Left forelimb (tissue), 1 donor: ENCODE measurements at regions not wholly inside any gene's neighbourhood (a gene's known extent, or its start where the extent isn't known, plus 50 kb on each side); places are given as distances from the start of the nearest gene placed in this dataset.
"Not testable (repeated sequence)": the region's sequence is repeated elsewhere in the genome, so short reads cannot be mapped to it uniquely, and the experiment has no call there.

Source experiments
- DNase-seq: peaks from one replicate; pipeline ENCODE4 v3.0.0-alpha.2; 2018; ENCODE audit warnings: low spot score

- DNase-seq = not testable (repeated sequence)
Measured at GRCh38 chr12:92231532-92231931, 85.9 kb upstream of the BTG1 start.

DNA sequence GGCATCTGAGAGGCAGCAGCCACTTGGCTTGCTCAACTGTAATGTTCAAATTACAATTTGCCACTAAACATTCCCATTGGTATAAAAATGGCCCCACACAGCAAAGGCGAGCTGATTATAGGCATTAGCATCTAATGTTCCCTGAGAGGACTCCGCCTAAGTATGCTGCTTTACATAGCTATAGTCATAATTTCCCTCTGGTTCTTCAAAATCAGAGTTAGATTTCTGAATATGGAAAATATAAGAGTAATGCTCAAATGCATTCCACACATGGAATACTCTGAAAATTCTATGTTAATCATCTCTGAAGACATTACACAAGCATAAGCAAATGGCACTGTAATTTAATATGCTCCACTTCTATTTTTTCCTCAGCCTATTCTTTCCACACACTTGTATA is 83.7 kb upstream of the BTG1 start:
- DNase-seq = no peak

GRCh38 chr12:92226961-92227360 is 81.3 kb upstream of the BTG1 start:
- no peak for DNase-seq

- DNase-seq = no peak
Measured at GRCh38 chr12:92226071-92226661, 80.5 kb upstream of the BTG1 start.

DNA sequence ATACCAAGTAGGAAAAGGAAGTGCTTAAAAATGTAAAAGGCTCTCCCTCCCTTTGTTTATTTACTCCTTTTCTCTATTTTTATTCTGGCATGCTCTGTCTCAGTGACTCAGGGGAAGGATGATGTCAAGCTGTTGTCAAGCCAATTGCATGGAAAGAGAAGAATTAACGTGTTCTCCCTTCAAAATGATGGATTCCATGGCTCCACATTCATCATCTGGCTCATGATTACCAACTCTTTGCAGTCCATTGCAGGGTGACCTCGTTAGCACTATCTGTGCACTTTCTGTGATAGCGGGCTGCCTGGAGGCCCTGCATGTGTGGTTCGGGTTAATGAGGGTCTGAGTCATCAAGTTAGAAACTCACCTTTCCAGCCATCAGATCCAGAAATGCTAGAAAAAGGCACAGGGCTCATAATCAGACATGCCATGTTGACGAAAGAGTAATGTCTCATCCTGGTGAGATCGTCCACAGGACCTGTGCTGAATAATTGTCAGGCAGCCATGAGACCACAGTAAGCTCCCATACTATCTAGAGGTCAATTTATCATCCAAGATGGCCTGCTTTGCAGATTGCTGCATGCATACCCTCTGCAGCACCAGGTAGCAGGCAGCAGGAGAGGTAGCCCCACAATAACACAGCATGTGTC is 79.2 kb upstream of the BTG1 start:
- DNase-seq = no peak

DNA sequence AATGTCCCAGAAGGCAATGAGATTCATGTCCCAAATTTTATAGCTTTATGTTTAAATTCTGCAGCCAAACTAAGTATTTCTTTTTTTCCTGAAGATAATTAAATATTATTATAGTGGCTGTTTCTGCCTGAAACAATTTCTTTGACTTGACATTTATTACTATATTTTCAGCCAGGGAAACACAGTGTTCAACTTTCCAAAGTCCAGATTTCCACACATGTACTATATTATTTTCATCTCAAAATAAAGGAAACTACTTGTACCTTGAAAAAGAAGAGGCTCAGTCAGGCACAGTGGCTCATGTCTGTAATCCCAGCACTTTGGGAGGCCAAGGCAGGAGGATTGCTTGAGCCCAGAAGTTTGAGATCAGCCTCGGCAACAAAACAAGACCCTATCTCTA is 77.8 kb upstream of the BTG1 start:
- no peak for DNase-seq

DNA sequence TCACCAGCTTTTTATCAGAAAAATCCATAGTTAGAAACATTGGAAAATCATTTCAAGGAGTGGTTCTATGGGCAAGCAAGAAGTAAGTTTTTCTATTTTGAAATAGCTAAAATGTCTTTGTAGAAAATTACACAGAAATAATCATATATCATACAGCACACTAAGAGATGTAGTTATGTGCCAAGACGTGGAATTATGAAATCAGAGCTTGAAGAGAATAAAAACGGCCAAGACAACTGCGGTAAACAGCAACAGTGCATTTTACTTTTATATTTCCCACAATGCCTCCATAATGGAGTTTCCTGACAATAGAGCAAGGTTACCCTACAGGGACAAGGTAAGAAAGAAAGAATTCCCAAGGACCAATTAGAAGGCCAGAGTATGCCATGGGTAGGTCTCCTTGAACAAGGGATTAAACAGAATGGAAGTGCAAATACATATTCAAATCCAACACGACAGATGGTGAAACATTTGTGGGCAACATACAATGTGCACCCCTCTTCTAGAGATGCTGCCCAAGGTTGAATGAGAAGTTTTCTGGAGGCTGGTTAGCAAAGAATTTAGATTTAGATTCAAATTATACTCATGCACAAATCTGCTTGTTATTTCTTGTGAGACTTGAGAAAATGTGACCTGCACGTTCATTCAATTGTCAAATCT is 76.1 kb upstream of the BTG1 start:
- no peak for DNase-seq

DNA sequence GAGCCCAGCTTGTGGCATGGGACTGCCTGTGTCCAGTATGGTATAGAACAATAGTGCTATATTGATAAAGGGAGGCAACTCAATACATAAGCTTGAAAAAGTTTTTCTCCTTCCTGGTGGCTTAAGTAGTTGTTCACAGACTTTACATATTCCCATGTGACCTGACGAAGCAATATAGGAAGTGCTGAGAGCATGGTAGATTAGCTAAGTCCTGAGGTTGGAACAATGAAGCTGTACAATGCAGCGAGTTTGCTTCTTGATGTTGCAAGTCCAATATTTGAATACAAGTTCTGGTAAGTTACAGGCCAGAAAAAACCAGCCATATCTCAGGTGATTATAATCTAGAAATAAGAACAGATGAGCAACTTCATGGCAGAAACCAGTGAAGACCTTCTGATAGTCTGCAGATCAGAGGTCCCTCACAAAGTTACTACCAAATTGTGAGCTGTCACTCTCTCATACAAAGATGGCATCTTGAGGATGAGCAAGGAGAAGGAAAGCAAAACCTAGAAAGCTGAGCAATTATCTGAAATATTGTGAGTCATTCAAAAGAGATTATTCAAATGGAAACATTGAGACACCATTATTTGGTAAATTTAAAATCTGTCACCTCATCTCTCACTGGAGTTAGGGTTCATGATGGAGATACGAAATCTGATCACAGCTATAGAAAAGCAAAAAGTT is 72.9 kb upstream of the BTG1 start:
- DNase-seq = no peak

DNA sequence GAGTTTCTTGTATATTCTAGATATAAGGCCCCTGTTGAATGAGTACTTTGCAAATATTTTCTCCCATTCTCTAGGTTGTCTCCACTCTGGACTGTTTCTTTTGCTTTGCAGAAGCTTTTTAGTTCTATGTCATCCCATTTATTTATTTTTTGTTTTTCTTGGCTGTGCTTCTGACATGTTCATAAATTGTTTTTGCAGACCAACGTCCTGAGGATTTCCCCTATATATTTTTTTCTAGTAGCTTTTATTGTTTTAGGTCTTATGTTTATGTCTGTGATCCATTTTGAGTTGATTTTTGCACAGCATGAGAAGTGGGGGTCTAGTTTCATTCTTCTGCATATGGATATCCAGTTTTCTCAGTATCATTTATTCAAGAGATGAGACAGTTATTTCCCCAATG is 70.4 kb upstream of the BTG1 start:
- no peak for DNase-seq

DNA sequence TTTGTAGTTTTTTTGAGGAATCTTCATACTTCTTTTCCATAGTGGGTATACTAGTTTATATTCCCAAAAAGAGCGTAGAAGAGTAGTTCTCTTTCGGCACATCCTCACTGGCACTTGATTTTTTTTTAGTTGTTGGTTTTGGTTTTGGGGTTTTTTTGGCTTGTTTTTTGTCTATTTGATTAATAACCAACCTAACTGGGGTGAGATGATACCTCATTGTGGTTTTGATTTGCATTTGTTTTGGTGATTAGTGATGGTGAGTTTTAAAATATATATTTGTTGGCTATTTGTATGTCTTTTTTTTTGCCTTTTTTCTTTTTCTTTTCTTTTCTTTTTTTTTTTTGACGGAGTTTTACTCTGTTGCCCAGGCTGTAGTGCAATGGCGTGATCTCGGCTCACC is 69.7 kb upstream of the BTG1 start:
- no peak for DNase-seq

- DNase-seq = no peak
Measured at GRCh38 chr12:92213166-92213565, 67.5 kb upstream of the BTG1 start.

DNA sequence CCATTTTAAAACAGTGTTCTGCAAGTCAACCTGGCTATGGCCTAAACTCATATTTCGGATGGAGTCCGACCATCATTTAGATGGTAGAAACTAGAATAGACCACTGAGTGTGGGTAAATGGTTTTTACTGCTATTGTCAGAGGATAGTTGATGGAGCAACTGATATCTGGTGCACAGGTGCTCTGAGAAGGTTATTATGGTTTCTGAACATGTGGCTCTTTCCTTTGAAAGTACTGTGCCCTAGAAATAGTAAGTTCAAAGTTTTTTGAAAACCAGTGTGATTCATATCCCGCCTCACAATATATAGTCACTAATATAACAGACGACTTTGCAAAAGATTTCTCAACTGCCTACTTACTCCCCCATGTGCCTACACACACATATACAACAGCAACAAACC is 64.4 kb upstream of the BTG1 start:
- DNase-seq = no peak

GRCh38 chr12:92208613-92209121 is 63.0 kb upstream of the BTG1 start:
- no peak for DNase-seq

DNA sequence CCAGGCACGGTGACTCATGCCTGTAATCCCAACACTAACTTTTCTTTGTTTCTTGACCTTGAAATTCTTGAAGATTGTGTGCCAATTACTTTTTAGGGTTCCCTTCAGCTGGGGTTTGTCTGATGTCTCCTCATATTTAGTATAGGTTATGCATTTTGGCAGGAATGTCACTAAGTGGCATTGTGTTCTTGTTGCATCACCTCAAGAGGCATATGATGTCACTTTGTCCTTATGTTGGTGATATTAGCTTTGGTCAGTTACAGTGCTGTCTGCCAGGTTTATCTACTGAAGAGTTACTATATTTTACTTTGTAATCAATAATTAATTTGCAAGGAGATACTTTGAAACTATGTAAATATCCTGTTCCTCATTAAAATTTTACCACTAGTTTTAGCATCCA is 61.0 kb upstream of the BTG1 start:
- DNase-seq = no peak

GRCh38 chr12:92206011-92206410 is 60.4 kb upstream of the BTG1 start:
- no peak for DNase-seq

DNA sequence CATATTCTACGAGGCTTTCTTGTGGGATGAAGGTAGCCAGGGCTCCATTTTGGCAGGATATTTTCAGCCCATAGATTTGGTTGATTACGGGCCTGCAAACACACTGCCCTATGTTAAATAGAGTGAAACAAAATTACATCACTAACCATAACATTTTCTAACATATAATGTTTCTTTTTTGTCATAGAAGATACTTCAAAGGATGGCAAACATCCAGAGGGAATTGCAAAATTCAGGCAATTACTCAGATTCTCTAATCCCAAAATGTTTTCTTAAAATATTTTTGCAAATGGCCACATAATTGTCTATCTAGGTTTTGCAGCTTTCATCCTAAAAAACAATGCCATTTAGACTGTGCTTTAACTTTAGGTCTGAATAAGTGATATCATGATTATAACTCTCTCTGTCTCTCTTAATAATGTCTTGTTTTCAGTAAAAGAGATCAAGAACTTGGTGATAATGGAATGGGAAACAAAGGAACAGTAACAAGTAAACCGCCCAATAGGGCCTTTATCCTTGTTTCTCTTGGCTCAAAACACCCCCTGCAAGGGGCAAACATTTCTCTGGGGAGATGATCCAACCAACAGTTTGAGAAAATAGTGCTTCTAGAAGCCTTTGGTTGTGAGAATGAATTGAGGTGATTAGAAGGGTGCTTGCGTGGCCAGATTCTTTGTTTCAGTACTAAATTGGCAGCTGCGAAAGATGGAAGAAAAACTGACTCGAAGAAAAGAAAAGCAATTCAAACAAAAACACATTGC is 54.4 kb upstream of the BTG1 start:
- DNase-seq = no peak

DNA sequence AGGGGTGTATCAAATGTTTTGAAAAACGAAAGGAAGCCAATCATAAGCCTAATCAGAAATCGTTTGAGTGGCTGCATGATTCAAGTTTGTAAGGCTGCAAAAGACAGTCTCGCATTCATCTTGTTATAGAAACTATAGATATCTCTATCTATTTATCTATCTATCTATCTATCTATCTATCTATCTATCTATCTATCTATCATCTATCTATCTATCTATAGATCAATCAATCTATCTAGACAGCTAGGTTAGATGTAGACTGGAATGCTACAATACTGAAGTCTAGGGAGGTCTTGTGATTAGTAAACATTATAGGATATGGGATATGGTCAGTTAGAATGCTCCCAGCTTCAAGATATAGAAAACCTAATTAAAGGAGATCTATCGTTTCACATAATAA is 52.2 kb upstream of the BTG1 start:
- no peak for DNase-seq

GRCh38 chr12:92196368-92196767 is 50.7 kb upstream of the BTG1 start:
- no peak for DNase-seq
